H9 (cell line): ENCODE measurements at regions not wholly inside any gene's neighbourhood (a gene's known extent, or its start where the extent isn't known, plus 50 kb on each side); places are given as distances from the start of the nearest gene placed in this dataset.

Source experiments
- DNase-seq: peaks from one replicate; pipeline ENCODE4 v3.0.0-alpha.2; 2017
- H2AFZ ChIP-seq: one replicate; pipeline ENCODE4 v1.6.1; 2013; ENCODE audit warnings: mild to moderate bottlenecking, low read length, control low read depth, moderate library complexity
- H2AK5ac ChIP-seq: 2 replicates; pipeline ENCODE4 v1.6.1; 2013; ENCODE audit warnings: low read length, control low read depth, mixed read lengths; ENCODE audit not compliant: insufficient read length
- H2BK120ac ChIP-seq: one replicate; pipeline ENCODE4 v1.6.1; 2013; ENCODE audit warnings: low read depth, mild to moderate bottlenecking, low read length, control low read depth, inconsistent platforms; ENCODE audit not compliant: poor library complexity, severe bottlenecking
- H2BK12ac ChIP-seq: 2 replicates; pipeline ENCODE4 v1.6.1; 2013; ENCODE audit warnings: low read length, control low read depth, mixed read lengths, low read depth; ENCODE audit not compliant: insufficient read length
- H2BK15ac ChIP-seq: 2 replicates; pipeline ENCODE4 v1.6.1; 2013; ENCODE audit warnings: low read depth, low read length, control low read depth
- H2BK20ac ChIP-seq: one replicate; pipeline ENCODE4 v1.6.1; 2013; ENCODE audit warnings: low read depth, mild to moderate bottlenecking, low read length, control low read depth, inconsistent platforms; ENCODE audit not compliant: poor library complexity, severe bottlenecking
- H2BK5ac ChIP-seq: 2 replicates; pipeline ENCODE4 v1.6.1; 2013; ENCODE audit warnings: low read length, control low read depth, mixed read lengths; ENCODE audit not compliant: insufficient read length
- H3K14ac ChIP-seq: 2 replicates; pipeline ENCODE4 v1.6.1; 2013; ENCODE audit warnings: low read length, control low read depth; ENCODE audit not compliant: insufficient read depth
- H3K18ac ChIP-seq: 2 replicates; pipeline ENCODE4 v1.6.1; 2013; ENCODE audit warnings: low read depth, mild to moderate bottlenecking, mixed read lengths, low read length, control low read depth; ENCODE audit not compliant: insufficient read length
- H3K23ac ChIP-seq: 2 replicates; pipeline ENCODE4 v1.6.1; 2013; ENCODE audit warnings: low read length, control low read depth, mixed read lengths, low read depth; ENCODE audit not compliant: insufficient read length
- H3K23me2 ChIP-seq: 2 replicates; pipeline ENCODE4 v1.6.1; 2013; ENCODE audit warnings: low read depth, mild to moderate bottlenecking, mixed read lengths, low read length, control low read depth; ENCODE audit not compliant: insufficient read length, poor library complexity, severe bottlenecking
- H3K27ac ChIP-seq: 2 replicates; pipeline ENCODE4 v1.5.1; 2013; ENCODE audit warnings: low read length, control low read depth, mixed read lengths, low read depth; ENCODE audit not compliant: insufficient read length
- H3K27me3 ChIP-seq: 2 replicates; pipeline ENCODE4 v1.6.1; 2013; ENCODE audit warnings: low read length, control low read depth, inconsistent platforms; ENCODE audit not compliant: insufficient read depth
- H3K4ac ChIP-seq: 2 replicates; pipeline ENCODE4 v1.6.1; 2013; ENCODE audit warnings: low read depth, mild to moderate bottlenecking, control low read depth, inconsistent platforms, low read length, moderate library complexity
- H3K4me1 ChIP-seq: 2 replicates; pipeline ENCODE4 v1.6.1; 2013; ENCODE audit warnings: low read length, control low read depth, inconsistent platforms; ENCODE audit not compliant: insufficient read depth
- H3K4me2 ChIP-seq: 2 replicates; pipeline ENCODE4 v1.6.1; 2013; ENCODE audit warnings: low read length, control low read depth, mixed read lengths; ENCODE audit not compliant: insufficient read length, insufficient read depth
- H3K56ac ChIP-seq: 2 replicates; pipeline ENCODE4 v1.6.1; 2013; ENCODE audit warnings: low read depth, mild to moderate bottlenecking, mixed read lengths, low read length, control low read depth; ENCODE audit not compliant: insufficient read length
- H3K79me1 ChIP-seq: 2 replicates; pipeline ENCODE4 v1.6.1; 2013; ENCODE audit warnings: low read depth, mild to moderate bottlenecking, moderate library complexity, low read length, control low read depth, inconsistent platforms; ENCODE audit not compliant: insufficient read depth, poor library complexity, severe bottlenecking
- H3K79me2 ChIP-seq: 2 replicates; pipeline ENCODE4 v1.6.1; 2013; ENCODE audit warnings: low read length, control low read depth, inconsistent platforms; ENCODE audit not compliant: insufficient read depth
- H3K9ac ChIP-seq: 2 replicates; pipeline ENCODE4 v1.6.1; 2013; ENCODE audit warnings: low read length, control low read depth, mixed read lengths; ENCODE audit not compliant: insufficient read length; ENCODE audit errors: extremely low read depth
- H3K9me3 ChIP-seq: one replicate; pipeline ENCODE4 v1.6.1; 2013; ENCODE audit warnings: low read depth, low read length, inconsistent platforms; ENCODE audit not compliant: control insufficient read depth
- H3T11ph ChIP-seq: one replicate; pipeline ENCODE4 v1.6.1; 2013; ENCODE audit warnings: mild to moderate bottlenecking, low read length, control low read depth, inconsistent platforms
- H4K20me1 ChIP-seq: one replicate; pipeline ENCODE4 v1.6.1; 2013; ENCODE audit not compliant: control insufficient read depth, insufficient read length, insufficient read depth
- H4K5ac ChIP-seq: 2 replicates; pipeline ENCODE4 v1.6.1; 2013; ENCODE audit warnings: low read depth, mild to moderate bottlenecking, mixed read lengths, low read length, control low read depth; ENCODE audit not compliant: insufficient read length
- H4K8ac ChIP-seq: replicated peaks from 2 replicates; pipeline ENCODE4 v1.6.1; 2013; ENCODE audit warnings: low read length, control low read depth, mixed read lengths, low read depth; ENCODE audit not compliant: insufficient read length
- H4K91ac ChIP-seq: 2 replicates; pipeline ENCODE4 v1.6.1; 2013; ENCODE audit warnings: low read depth, mild to moderate bottlenecking, moderate library complexity, mixed read lengths, low read length, control low read depth; ENCODE audit not compliant: insufficient read length
- H3K27ac Mint-ChIP-seq, 3 experiments: 2 replicates in 2 of 3; 3 replicates in 1 of 3; pipeline ENCODE4 v1.8.0; 2020 to 2021; ENCODE audit warnings: mixed read lengths in 3 of 3, mild to moderate bottlenecking in 1 of 3, moderate library complexity in 1 of 3
- H3K27me3 Mint-ChIP-seq: 2 replicates; pipeline ENCODE4 v1.8.0; 2021; ENCODE audit warnings: low read depth, mild to moderate bottlenecking, moderate library complexity, mixed read lengths
- H3K36me3 Mint-ChIP-seq, 3 experiments: 2 replicates in 2 of 3; 3 replicates in 1 of 3; pipeline ENCODE4 v1.8.0; 2020 to 2021; ENCODE audit warnings: low read depth in 3 of 3, mixed read lengths in 3 of 3; ENCODE audit not compliant: insufficient read depth in 1 of 3
- H3K4me1 Mint-ChIP-seq, 2 experiments: 2 replicates each; pipeline ENCODE4 v1.8.0; 2020; ENCODE audit warnings: mixed read lengths in 2 of 2
- H3K4me3 Mint-ChIP-seq, 2 experiments: 2 replicates in 1 of 2; 3 replicates in 1 of 2; pipeline ENCODE4 v1.8.0; 2020 to 2021; ENCODE audit warnings: mild to moderate bottlenecking in 2 of 2, mixed read lengths in 2 of 2, moderate library complexity in 1 of 2
- H3K9me3 Mint-ChIP-seq, 2 experiments: 2 replicates in 1 of 2; 3 replicates in 1 of 2; pipeline ENCODE4 v1.8.0; 2020; ENCODE audit warnings: mild to moderate bottlenecking in 2 of 2, mixed read lengths in 2 of 2, moderate library complexity in 1 of 2
- WGBS: extraction: QIAGEN DNeasy Blood & Tissue Kit; methylation state at CpG from one replicate; pipeline ENCODE4 v1.1.7; 2013; ENCODE audit warnings: missing lambda C conversion rate, low lambda C conversion rate, mixed read lengths; ENCODE audit not compliant: insufficient read length; ENCODE audit errors: extremely low coverage; 5-methylcytosine and 5-hydroxymethylcytosine counted together
- TF ChIP-seq, protein P1 (sequence below): fragments of 200-600 bp; sonication (generic); conservative IDR thresholded peaks from 3 replicates; pipeline ENCODE4 v1.8.0; 2021; ENCODE audit warnings: antibody characterized with exemption, mild to moderate bottlenecking

DNA sequence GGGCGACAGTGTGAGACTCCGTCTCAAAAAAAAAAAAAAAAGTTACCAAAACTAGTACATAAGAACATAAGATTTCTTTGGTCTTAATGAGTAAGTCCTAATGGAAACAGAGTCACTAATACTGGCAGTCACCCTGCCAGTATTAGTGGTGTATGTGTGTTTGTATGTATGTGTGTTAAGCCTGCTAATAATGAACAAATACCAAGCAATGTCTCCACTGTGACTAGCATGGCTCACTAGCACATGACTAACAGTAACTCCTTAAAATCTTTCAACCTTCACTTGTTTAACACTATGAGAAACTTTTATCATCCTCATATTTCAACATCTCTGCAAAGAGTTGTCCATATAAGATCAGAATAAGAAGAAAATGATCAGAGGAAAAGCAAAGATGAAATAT is 231.0 kb upstream of the ATP11B start:
- Mint-ChIP-seq H3K27ac (no peak overlapping the region), H3K27me3 (no peaks in the 10 kb centered on the region), H3K4me1 (peaks cover 16 to 22% of the 10 kb centered on the region in 2 experiments), H3K4me3 (no peak overlapping the region), H3K9me3 (peaks cover 15 to 22% of the 10 kb centered on the region in 2 experiments), H3K36me3 (peaks cover 2 to 26% (median 7%) of the 10 kb centered on the region in 3 experiments; a peak in 6 of 7 replicates)
- Histone ChIP-seq H2BK120ac (no peak overlapping the region), H2AFZ (no peak overlapping the region), H2BK12ac (no peak overlapping the region), H3K9me3 (no peaks in the 10 kb centered on the region), H3K18ac (no peak overlapping the region), H4K5ac (no peak overlapping the region), H4K8ac (no peak overlapping the region), H2AK5ac (no peak overlapping the region), H3K56ac (no peak overlapping the region), H3K27me3 (no peaks in the 10 kb centered on the region), H2BK5ac (no peak overlapping the region), H3K23ac (no peak overlapping the region), H2BK15ac (no peak overlapping the region), H3K4ac (no peak overlapping the region), H4K91ac (no peak overlapping the region), H3K14ac (no peak overlapping the region), H3K79me2 (no peaks in the 10 kb centered on the region), H3K79me1 (no peaks in the 10 kb centered on the region), H3K9ac (no peak overlapping the region), H3K27ac (no peak overlapping the region), H4K20me1 (no peaks in the 10 kb centered on the region), H2BK20ac (no peak overlapping the region), H3K4me2 (no peak overlapping the region), H3K23me2 (no peaks in the 10 kb centered on the region), H3K4me1 (peaks cover 9% of the 10 kb centered on the region; the same call in 1 of the 2 replicates), H3T11ph (no peak overlapping the region)
- no CpG with 5 or more reads among the region's 2 CpGs for WGBS
- no peak for DNase-seq
- TF ChIP-seq, protein P1, sequence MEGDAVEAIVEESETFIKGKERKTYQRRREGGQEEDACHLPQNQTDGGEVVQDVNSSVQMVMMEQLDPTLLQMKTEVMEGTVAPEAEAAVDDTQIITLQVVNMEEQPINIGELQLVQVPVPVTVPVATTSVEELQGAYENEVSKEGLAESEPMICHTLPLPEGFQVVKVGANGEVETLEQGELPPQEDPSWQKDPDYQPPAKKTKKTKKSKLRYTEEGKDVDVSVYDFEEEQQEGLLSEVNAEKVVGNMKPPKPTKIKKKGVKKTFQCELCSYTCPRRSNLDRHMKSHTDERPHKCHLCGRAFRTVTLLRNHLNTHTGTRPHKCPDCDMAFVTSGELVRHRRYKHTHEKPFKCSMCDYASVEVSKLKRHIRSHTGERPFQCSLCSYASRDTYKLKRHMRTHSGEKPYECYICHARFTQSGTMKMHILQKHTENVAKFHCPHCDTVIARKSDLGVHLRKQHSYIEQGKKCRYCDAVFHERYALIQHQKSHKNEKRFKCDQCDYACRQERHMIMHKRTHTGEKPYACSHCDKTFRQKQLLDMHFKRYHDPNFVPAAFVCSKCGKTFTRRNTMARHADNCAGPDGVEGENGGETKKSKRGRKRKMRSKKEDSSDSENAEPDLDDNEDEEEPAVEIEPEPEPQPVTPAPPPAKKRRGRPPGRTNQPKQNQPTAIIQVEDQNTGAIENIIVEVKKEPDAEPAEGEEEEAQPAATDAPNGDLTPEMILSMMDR = no peak
